ENCODE measurements at regions not wholly inside any gene's neighbourhood (a gene's known extent, or its start where the extent isn't known, plus 50 kb on each side); places are given as distances from the start of the nearest gene placed in this dataset.

GRCh38 chr18:23399067-23399466 is 54.0 kb upstream of the RIOK3 start:
- no peak for DNase-seq
- Histone ChIP-seq H3K4me3 (no peak overlapping the region), H3K36me3 (no peaks in the 10 kb centered on the region), H3K27ac (no peak overlapping the region), H3K9me3 (no peaks in the 10 kb centered on the region), H3K27me3 (no peaks in the 10 kb centered on the region), H3K4me1 (no peaks in the 10 kb centered on the region)
- TF ChIP-seq POLR2A (IDR thresholded peaks at IDR 0.05) (no peak), EP300 (IDR thresholded peaks at IDR 0.05) (no peak), POLR2AphosphoS5 (IDR thresholded peaks at IDR 0.05) (no peak)
- TF ChIP-seq, protein P1, sequence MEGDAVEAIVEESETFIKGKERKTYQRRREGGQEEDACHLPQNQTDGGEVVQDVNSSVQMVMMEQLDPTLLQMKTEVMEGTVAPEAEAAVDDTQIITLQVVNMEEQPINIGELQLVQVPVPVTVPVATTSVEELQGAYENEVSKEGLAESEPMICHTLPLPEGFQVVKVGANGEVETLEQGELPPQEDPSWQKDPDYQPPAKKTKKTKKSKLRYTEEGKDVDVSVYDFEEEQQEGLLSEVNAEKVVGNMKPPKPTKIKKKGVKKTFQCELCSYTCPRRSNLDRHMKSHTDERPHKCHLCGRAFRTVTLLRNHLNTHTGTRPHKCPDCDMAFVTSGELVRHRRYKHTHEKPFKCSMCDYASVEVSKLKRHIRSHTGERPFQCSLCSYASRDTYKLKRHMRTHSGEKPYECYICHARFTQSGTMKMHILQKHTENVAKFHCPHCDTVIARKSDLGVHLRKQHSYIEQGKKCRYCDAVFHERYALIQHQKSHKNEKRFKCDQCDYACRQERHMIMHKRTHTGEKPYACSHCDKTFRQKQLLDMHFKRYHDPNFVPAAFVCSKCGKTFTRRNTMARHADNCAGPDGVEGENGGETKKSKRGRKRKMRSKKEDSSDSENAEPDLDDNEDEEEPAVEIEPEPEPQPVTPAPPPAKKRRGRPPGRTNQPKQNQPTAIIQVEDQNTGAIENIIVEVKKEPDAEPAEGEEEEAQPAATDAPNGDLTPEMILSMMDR (IDR thresholded peaks at IDR 0.05), result no peak
- WGBS, 2 donors, result 92 to 93% methylated on average over 5 of the region's 5 CpGs
- intact Hi-C loops (cut with DNase I), result no loop called here

GRCh38 chr18:23400918-23401317 is 52.2 kb upstream of the RIOK3 start:
- 89% methylated on average over 3 of the region's 3 CpGs for WGBS, 2 donors
- no peak overlapping the region for H3K4me3 ChIP-seq
- no peaks in the 10 kb centered on the region for H3K9me3 ChIP-seq
- TF ChIP-seq EP300 (IDR thresholded peaks at IDR 0.05), result no peak
- no peak for TF ChIP-seq POLR2AphosphoS5 (IDR thresholded peaks at IDR 0.05)
- TF ChIP-seq, protein P1 (IDR thresholded peaks at IDR 0.05), result no peak
- no peak for TF ChIP-seq POLR2A (IDR thresholded peaks at IDR 0.05)
- H3K27ac ChIP-seq, result no peak overlapping the region
- no peaks in the 10 kb centered on the region for H3K4me1 ChIP-seq
- H3K36me3 ChIP-seq, result no peaks in the 10 kb centered on the region
- intact Hi-C loops (cut with DNase I), result no loop called here
- DNase-seq, result no peak
- H3K27me3 ChIP-seq, result no peaks in the 10 kb centered on the region

GRCh38 chr18:23401400-23402347 is 51.4 kb upstream of the RIOK3 start:
- no peak overlapping the region for H3K27ac ChIP-seq
- intact Hi-C loops (cut with DNase I), result no loop called here
- no peaks in the 10 kb centered on the region for H3K27me3 ChIP-seq
- 71 to 77% methylated on average over 10 of the region's 10 CpGs for WGBS, 2 donors
- no peaks in the 10 kb centered on the region for H3K36me3 ChIP-seq
- DNase-seq, result no peak
- H3K4me3 ChIP-seq, result no peak overlapping the region
- no peaks in the 10 kb centered on the region for H3K9me3 ChIP-seq
- H3K4me1 ChIP-seq, result no peaks in the 10 kb centered on the region
- TF ChIP-seq POLR2AphosphoS5 (IDR thresholded peaks at IDR 0.05) (no peak), POLR2A (IDR thresholded peaks at IDR 0.05) (no peak), EP300 (IDR thresholded peaks at IDR 0.05) (no peak)
- TF ChIP-seq, protein P1 (IDR thresholded peaks at IDR 0.05), result no peak

Data from sigmoid colon (tissue), 6 donors.